Osteocyte (in vitro differentiated cells): ENCODE measurements at regions not wholly inside any gene's neighbourhood (a gene's known extent, or its start where the extent isn't known, plus 50 kb on each side); places are given as distances from the start of the nearest gene placed in this dataset.

Experiments
- DNase-seq: peaks from one replicate; pipeline ENCODE4 v3.0.0; 2021; ENCODE audit warnings: mixed read lengths; ENCODE audit not compliant: unreplicated experiment; ENCODE audit errors: extremely low spot score
- H3K27ac Mint-ChIP-seq: one replicate; pipeline ENCODE4 v1.8.0; 2021; ENCODE audit warnings: mild to moderate bottlenecking, mixed read lengths; ENCODE audit not compliant: unreplicated experiment
- H3K27me3 Mint-ChIP-seq: one replicate; pipeline ENCODE4 v1.8.0; 2021; ENCODE audit warnings: mixed read lengths; ENCODE audit not compliant: unreplicated experiment
- H3K36me3 Mint-ChIP-seq: one replicate; pipeline ENCODE4 v1.8.0; 2021; ENCODE audit warnings: mixed read lengths; ENCODE audit not compliant: unreplicated experiment
- H3K4me1 Mint-ChIP-seq: one replicate; pipeline ENCODE4 v1.8.0; 2021; ENCODE audit warnings: mixed read lengths; ENCODE audit not compliant: unreplicated experiment
- H3K4me3 Mint-ChIP-seq: one replicate; pipeline ENCODE4 v1.8.0; 2021; ENCODE audit warnings: mild to moderate bottlenecking, moderate library complexity, mixed read lengths; ENCODE audit not compliant: unreplicated experiment
- H3K9me3 Mint-ChIP-seq: one replicate; pipeline ENCODE4 v1.8.0; 2021; ENCODE audit warnings: mixed read lengths; ENCODE audit not compliant: unreplicated experiment
- CTCF ChIP-seq: fragments of 200-600 bp; sonication (generic); IDR thresholded peaks from 2 replicates; pipeline ENCODE4 v1.5.0; 2021; ENCODE audit warnings: antibody characterized with exemption, mild to moderate bottlenecking, moderate library complexity

GRCh38 chr17:12357600-12357999 is 308.1 kb upstream of the MYOCD start:
- H3K36me3 Mint-ChIP-seq = no peaks in the 10 kb centered on the region
- no peak for DNase-seq
- no peaks in the 10 kb centered on the region for H3K27me3 Mint-ChIP-seq
- H3K4me3 Mint-ChIP-seq = no peak overlapping the region
- H3K4me1 Mint-ChIP-seq = peaks cover 22% of the 10 kb centered on the region
- H3K9me3 Mint-ChIP-seq = no peaks in the 10 kb centered on the region
- no peak for TF ChIP-seq CTCF
- no peak overlapping the region for H3K27ac Mint-ChIP-seq

- Mint-ChIP-seq H3K27ac (peak overlapping the region; percentile 24), H3K4me1 (peaks cover 30% of the 10 kb centered on the region), H3K4me3 (no peak overlapping the region), H3K9me3 (no peaks in the 10 kb centered on the region), H3K36me3 (no peaks in the 10 kb centered on the region), H3K27me3 (no peaks in the 10 kb centered on the region)
- no peak for TF ChIP-seq CTCF
- no peak for DNase-seq
Observed at GRCh38 chr17:12358477-12358876, 307.2 kb upstream of the MYOCD start.

GRCh38 chr17:12362853-12363455 is 302.7 kb upstream of the MYOCD start:
- H3K4me3 Mint-ChIP-seq = no peak overlapping the region
- no peak for TF ChIP-seq CTCF
- peaks cover 28% of the 10 kb centered on the region for H3K4me1 Mint-ChIP-seq
- no peaks in the 10 kb centered on the region for H3K27me3 Mint-ChIP-seq
- DNase-seq = no peak
- H3K9me3 Mint-ChIP-seq = peaks cover 3% of the 10 kb centered on the region
- H3K36me3 Mint-ChIP-seq = no peaks in the 10 kb centered on the region
- peak overlapping the region; percentile 36 for H3K27ac Mint-ChIP-seq

DNA sequence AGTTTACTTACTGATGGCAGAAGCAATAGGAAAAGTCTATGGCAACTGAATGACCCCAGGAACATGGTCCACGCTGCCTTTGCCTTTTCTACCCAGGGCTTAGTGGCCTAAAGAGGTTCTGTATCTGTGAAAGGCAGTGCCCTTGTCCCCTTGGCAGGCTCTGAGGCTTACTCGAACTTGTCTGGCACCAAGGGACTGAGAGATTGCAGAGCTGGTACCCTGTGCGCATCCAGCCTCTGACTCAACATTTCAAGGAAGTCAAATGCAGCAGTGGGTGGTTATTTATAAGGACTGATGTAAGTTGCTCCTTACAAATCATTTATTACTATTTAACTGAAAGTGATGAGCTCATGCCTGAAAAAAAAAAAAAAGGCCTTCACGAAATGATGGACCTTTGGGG is 299.9 kb upstream of the MYOCD start:
- H3K9me3 Mint-ChIP-seq = peaks cover 3% of the 10 kb centered on the region
- no peak overlapping the region for H3K27ac Mint-ChIP-seq
- no peak overlapping the region for H3K4me3 Mint-ChIP-seq
- no peaks in the 10 kb centered on the region for H3K27me3 Mint-ChIP-seq
- TF ChIP-seq CTCF = no peak
- H3K36me3 Mint-ChIP-seq = no peaks in the 10 kb centered on the region
- no peak for DNase-seq
- H3K4me1 Mint-ChIP-seq = peaks cover 20% of the 10 kb centered on the region

DNA sequence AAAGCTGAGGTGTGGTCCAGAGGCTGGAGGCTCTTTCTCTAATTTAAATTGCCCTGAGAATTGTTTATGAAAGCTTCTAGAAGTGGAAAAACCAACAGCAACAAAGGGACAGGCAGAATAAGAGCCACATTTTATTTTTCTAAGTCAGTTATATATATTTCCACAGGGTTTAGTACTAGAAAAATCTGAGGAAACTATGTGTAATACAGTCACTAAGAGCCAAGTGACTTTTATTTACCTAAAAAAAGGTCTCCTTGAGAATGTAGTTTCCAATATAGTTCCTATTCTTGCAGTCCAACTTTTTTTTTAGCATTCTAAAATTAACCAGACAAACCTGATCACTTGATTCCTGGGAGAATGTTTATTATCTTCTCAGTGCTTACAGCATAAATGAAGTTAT is 296.6 kb upstream of the MYOCD start:
- Mint-ChIP-seq H3K27ac (no peak overlapping the region), H3K4me3 (no peak overlapping the region), H3K4me1 (peaks cover 11% of the 10 kb centered on the region), H3K27me3 (no peaks in the 10 kb centered on the region), H3K9me3 (peaks cover 8% of the 10 kb centered on the region), H3K36me3 (peaks cover 2% of the 10 kb centered on the region)
- no peak for TF ChIP-seq CTCF
- DNase-seq = no peak
